Esophagus (tissue), 2 donors: ENCODE measurements at regions not wholly inside any gene's neighbourhood (a gene's known extent, or its start where the extent isn't known, plus 50 kb on each side); places are given as distances from the start of the nearest gene placed in this dataset.

Experiments used
- H3K27ac ChIP-seq, 2 donors: one replicate each; pipeline ENCODE4 v1.5.1; 2013; ENCODE audit warnings: low read depth in 2 of 2, mild to moderate bottlenecking in 2 of 2, inconsistent platforms in 1 of 2, low read length in 1 of 2, moderate library complexity in 1 of 2
- H3K27me3 ChIP-seq, 2 donors: one replicate each; pipeline ENCODE4 v1.6.1; 2013; ENCODE audit warnings: low read length in 2 of 2, control low read depth in 1 of 2, mild to moderate bottlenecking in 1 of 2; ENCODE audit not compliant: insufficient read depth in 2 of 2, control insufficient read depth in 1 of 2
- H3K36me3 ChIP-seq, 2 donors: one replicate each; pipeline ENCODE4 v1.6.1; 2013; ENCODE audit warnings: low read length in 1 of 2; ENCODE audit not compliant: control insufficient read depth in 2 of 2, insufficient read depth in 2 of 2
- H3K4me1 ChIP-seq, 2 donors: one replicate each; pipeline ENCODE4 v1.6.1; 2013; ENCODE audit warnings: low read length in 1 of 2; ENCODE audit not compliant: control insufficient read depth in 2 of 2, insufficient read depth in 2 of 2
- H3K4me3 ChIP-seq, 2 donors: one replicate each; pipeline ENCODE4 v1.5.1; 2013; ENCODE audit warnings: low read length in 2 of 2, mild to moderate bottlenecking in 2 of 2, low read depth in 1 of 2, moderate library complexity in 1 of 2
- H3K9me3 ChIP-seq, 2 donors: one replicate each; pipeline ENCODE4 v1.6.1; 2013; ENCODE audit warnings: mild to moderate bottlenecking in 2 of 2, low read depth in 1 of 2, low read length in 1 of 2, moderate library complexity in 1 of 2; ENCODE audit not compliant: control insufficient read depth in 2 of 2, insufficient read depth in 1 of 2
- WGBS, 2 donors: extraction: QIAGEN DNeasy Blood & Tissue Kit; methylation state at CpG; one replicate each; pipeline ENCODE4 v1.1.7; 2013; 5-methylcytosine and 5-hydroxymethylcytosine counted together
- donor health status: healthy with polysubstance abuse.
- donor health status: Bipolar disorder and iron deficiency.

- H3K4me1 ChIP-seq = no peaks in the 10 kb centered on the region
- no peaks in the 10 kb centered on the region for H3K27me3 ChIP-seq
- no peaks in the 10 kb centered on the region for H3K36me3 ChIP-seq
- no peak overlapping the region for H3K4me3 ChIP-seq
- H3K9me3 ChIP-seq = no peaks in the 10 kb centered on the region
- 60 to 86% methylated on average over 2 of the region's 2 CpGs for WGBS, 2 donors
- no peak overlapping the region for H3K27ac ChIP-seq
Observed at GRCh38 chr20:39446397-39446796, 484.3 kb downstream of the DHX35 start.

GRCh38 chr20:39445095-39445494 lies 483.0 kb downstream of the DHX35 start:
- H3K9me3 ChIP-seq = no peaks in the 10 kb centered on the region
- H3K4me3 ChIP-seq = no peak overlapping the region
- no peak overlapping the region for H3K27ac ChIP-seq
- 89 to 95% methylated on average over 1 of the region's 1 CpG for WGBS, 2 donors
- no peaks in the 10 kb centered on the region for H3K36me3 ChIP-seq
- H3K4me1 ChIP-seq = no peaks in the 10 kb centered on the region
- H3K27me3 ChIP-seq = no peaks in the 10 kb centered on the region

DNA sequence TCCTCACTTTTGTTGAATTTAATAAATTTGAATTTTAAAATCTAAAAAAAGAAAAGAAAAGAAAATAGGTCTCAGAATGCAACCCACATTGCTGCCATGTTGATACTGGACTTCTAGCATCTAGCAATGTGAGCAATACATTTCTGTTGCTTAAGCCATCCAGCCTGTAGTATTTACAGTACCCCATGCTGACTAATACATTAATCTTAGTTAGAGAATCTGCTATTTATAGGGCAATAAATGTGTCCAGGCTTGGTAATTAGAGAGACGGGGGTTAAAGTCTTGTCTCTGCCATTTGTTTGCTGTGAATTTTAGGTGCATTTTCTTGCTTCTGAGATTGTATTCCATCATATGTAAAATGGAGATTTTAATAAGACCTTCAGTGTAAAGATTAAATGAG lies 471.3 kb downstream of the DHX35 start:
- WGBS, 2 donors = 73 to 83% methylated on average over 1 of the region's 1 CpG
- H3K9me3 ChIP-seq = no peaks in the 10 kb centered on the region
- no peak overlapping the region for H3K27ac ChIP-seq
- H3K4me3 ChIP-seq = no peak overlapping the region
- no peaks in the 10 kb centered on the region for H3K4me1 ChIP-seq
- no peaks in the 10 kb centered on the region for H3K27me3 ChIP-seq
- H3K36me3 ChIP-seq = no peaks in the 10 kb centered on the region

DNA sequence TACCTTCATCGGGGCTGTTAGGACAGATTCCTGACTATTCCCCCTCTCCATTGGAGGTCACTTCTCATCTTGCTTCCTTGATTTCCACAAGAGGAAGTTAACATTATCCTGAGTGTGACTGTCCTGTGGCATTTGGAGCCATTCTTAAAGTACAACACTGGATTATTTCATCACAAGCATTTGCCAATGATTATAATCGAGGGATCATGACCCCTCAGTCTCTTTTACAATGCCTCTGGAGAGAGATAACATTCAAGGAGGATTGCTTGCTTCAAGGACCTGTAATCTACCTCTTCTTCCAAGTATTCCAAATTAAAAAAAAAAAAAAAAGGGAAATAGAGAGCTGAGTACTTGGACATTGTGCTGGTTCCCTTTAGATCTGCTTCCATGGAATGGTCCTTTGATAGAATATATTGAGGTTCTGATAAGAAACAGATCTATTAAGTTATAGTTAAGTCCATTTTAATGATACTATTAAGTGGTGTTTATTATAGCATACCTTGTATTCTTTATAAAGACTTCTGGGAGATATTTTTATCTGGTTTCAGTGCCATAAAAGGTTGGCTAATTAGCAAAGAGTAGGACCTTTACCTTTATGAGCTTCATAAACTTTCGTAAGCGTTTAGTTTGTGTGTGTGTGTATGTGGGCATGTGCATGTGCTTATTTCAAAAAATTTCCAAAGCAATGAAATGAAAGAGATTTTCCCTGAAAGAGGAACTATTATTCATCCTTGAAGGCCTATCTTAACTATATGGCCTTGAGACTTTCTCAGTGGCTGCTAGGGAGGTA lies 469.1 kb downstream of the DHX35 start:
- no peak overlapping the region for H3K27ac ChIP-seq
- H3K27me3 ChIP-seq = no peaks in the 10 kb centered on the region
- peaks cover 0 to 2% of the 10 kb centered on the region in 2 donors for H3K9me3 ChIP-seq
- WGBS, 2 donors = 81 to 82% methylated on average over 4 of the region's 4 CpGs
- H3K4me3 ChIP-seq = no peak overlapping the region
- no peaks in the 10 kb centered on the region for H3K36me3 ChIP-seq
- H3K4me1 ChIP-seq = no peaks in the 10 kb centered on the region

DNA sequence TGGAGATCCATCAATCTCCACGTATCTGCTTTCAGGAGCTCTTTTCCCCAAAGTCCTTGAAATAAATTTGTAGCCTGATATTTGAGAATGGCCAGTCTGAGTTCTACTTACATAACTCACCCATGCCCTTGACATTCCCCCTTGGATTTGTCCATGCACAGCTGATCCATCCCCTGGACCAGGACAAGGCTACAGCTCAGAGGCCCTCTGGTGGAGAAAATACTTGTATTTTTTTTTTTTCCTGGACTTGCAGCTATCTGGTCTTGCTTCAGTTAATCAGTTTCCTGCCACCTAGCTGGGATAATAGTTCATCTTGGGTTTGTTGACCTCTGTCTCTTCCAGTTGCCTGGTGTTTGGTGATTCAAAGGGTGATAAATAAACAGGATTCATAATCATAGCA lies 467.6 kb downstream of the DHX35 start:
- H3K27ac ChIP-seq = no peak overlapping the region
- WGBS, 2 donors = 68 to 82% methylated on average over 1 of the region's 1 CpG
- peaks cover 0 to 2% of the 10 kb centered on the region in 2 donors for H3K9me3 ChIP-seq
- H3K4me3 ChIP-seq = no peak overlapping the region
- H3K36me3 ChIP-seq = no peaks in the 10 kb centered on the region
- H3K4me1 ChIP-seq = no peaks in the 10 kb centered on the region
- H3K27me3 ChIP-seq = no peaks in the 10 kb centered on the region

GRCh38 chr20:39424962-39425678 lies 463.0 kb downstream of the DHX35 start:
- 70 to 73% methylated on average over 5 of the region's 5 CpGs for WGBS, 2 donors
- no peaks in the 10 kb centered on the region for H3K27me3 ChIP-seq
- peaks cover 0 to 2% of the 10 kb centered on the region in 2 donors for H3K9me3 ChIP-seq
- no peaks in the 10 kb centered on the region for H3K36me3 ChIP-seq
- no peak overlapping the region for H3K4me3 ChIP-seq
- H3K27ac ChIP-seq = no peak overlapping the region
- H3K4me1 ChIP-seq = no peaks in the 10 kb centered on the region

DNA sequence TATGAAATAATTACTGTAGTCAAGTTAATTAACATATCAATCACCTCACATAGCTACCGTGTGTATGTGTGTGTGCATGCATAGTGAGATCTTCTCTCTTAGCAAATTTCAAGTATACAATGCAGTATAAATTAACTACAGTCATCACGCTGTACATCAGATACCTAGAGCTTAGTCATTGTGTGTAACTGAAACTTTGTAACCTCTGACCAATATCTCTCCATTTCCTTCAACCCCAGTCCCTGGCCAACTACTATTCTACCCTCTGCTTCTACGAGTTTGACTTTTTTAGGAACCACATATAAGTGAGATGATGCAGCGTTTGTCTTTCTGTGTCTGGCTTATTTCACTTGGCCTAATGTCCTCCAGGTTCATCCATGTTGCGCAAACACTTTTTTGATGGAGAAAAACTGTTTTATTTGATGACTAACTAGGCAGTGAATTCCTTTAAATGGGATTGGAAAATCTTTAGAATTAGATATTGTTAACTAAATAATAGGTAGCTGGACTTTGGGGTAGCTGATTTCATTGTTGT lies 459.5 kb downstream of the DHX35 start:
- Histone ChIP-seq H3K4me3 (no peak overlapping the region), H3K36me3 (no peaks in the 10 kb centered on the region), H3K9me3 (no peaks in the 10 kb centered on the region), H3K4me1 (no peaks in the 10 kb centered on the region), H3K27ac (no peak overlapping the region), H3K27me3 (no peaks in the 10 kb centered on the region)
- 87 to 89% methylated on average over 5 of the region's 5 CpGs for WGBS, 2 donors

DNA sequence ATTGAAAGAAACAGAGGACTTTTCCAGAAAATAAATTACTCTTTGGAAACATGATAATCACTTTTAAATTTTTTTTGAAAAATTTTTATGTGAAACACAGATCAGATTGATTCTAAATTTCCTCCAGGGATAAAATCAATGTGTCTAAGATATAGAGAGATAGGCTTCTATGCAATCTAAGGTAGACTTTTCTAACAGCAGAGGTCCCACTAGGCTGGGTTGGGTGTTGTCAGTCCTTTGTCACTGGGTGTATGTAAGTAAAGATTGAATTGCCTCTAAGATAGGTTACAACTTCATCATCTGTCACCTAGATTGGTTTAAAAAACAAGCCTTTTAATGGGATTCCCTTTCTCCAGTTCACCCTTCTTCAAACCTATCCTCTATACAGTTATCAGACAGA lies 449.9 kb downstream of the DHX35 start:
- no peaks in the 10 kb centered on the region for H3K27me3 ChIP-seq

GRCh38 chr20:39399463-39399862 lies 437.3 kb downstream of the DHX35 start:
- Histone ChIP-seq H3K4me3 (no peak overlapping the region), H3K27me3 (no peaks in the 10 kb centered on the region), H3K9me3 (no peaks in the 10 kb centered on the region)

More for the DNA sequence above, 449.9 kb downstream of the DHX35 start:
- H3K4me1 ChIP-seq = no peaks in the 10 kb centered on the region
- no peaks in the 10 kb centered on the region for H3K36me3 ChIP-seq
- no peak overlapping the region for H3K4me3 ChIP-seq
- no peaks in the 10 kb centered on the region for H3K9me3 ChIP-seq
- no peak overlapping the region for H3K27ac ChIP-seq

More at GRCh38 chr20:39399463-39399862, 437.3 kb downstream of the DHX35 start:
- Histone ChIP-seq H3K27ac (no peak overlapping the region), H3K36me3 (no peaks in the 10 kb centered on the region), H3K4me1 (no peaks in the 10 kb centered on the region)
